ENCODE measurements at regions not wholly inside any gene's neighbourhood (a gene's known extent, or its start where the extent isn't known, plus 50 kb on each side); places are given as distances from the start of the nearest gene placed in this dataset.

GRCh38 chr5:31098811-31099210 is 94.7 kb upstream of the CDH6 start:
- DNase-seq (ENCODE audit: low read depth): no peak

GRCh38 chr5:31097851-31098250 is 95.6 kb upstream of the CDH6 start:
- DNase-seq (ENCODE audit: low read depth): no peak

GRCh38 chr5:31096238-31096865 is 97.1 kb upstream of the CDH6 start:
- no peak for DNase-seq (ENCODE audit: low read depth)

- DNase-seq (ENCODE audit: low read depth): no peak
These were observed 97.7 kb upstream of the CDH6 start for GRCh38 chr5:31095796-31096195.

- no peak for DNase-seq (ENCODE audit: low read depth)
These were observed 102.0 kb upstream of the CDH6 start for GRCh38 chr5:31091501-31091900.

GRCh38 chr5:31090467-31090866 is 103.0 kb upstream of the CDH6 start:
- no peak for DNase-seq (ENCODE audit: low read depth)

GRCh38 chr5:31086839-31087415 is 106.6 kb upstream of the CDH6 start:
- no peak for DNase-seq (ENCODE audit: low read depth)

- no peak for DNase-seq (ENCODE audit: low read depth)
These were observed 108.6 kb upstream of the CDH6 start for GRCh38 chr5:31084871-31085270.

- DNase-seq (ENCODE audit: low read depth): no peak
These were observed 110.1 kb upstream of the CDH6 start for GRCh38 chr5:31083364-31083763.

GRCh38 chr5:31079668-31080067 is 113.8 kb upstream of the CDH6 start:
- no peak for DNase-seq (ENCODE audit: low read depth)

- no peak for DNase-seq (ENCODE audit: low read depth)
These were observed 114.5 kb upstream of the CDH6 start for GRCh38 chr5:31078956-31079355.

GRCh38 chr5:31075981-31076380 is 117.5 kb upstream of the CDH6 start:
- DNase-seq (ENCODE audit: low read depth): no peak

GRCh38 chr5:31068287-31068686 is 125.2 kb upstream of the CDH6 start:
- DNase-seq (ENCODE audit: low read depth): no peak

- DNase-seq (ENCODE audit: low read depth): no peak
These were observed 126.7 kb upstream of the CDH6 start for GRCh38 chr5:31066655-31067328.

GRCh38 chr5:31064215-31064614 is 129.3 kb upstream of the CDH6 start:
- no peak for DNase-seq (ENCODE audit: low read depth)

- DNase-seq (ENCODE audit: low read depth): no peak
These were observed 130.4 kb upstream of the CDH6 start for GRCh38 chr5:31062902-31063580.

- DNase-seq (ENCODE audit: low read depth): no peak
These were observed 133.6 kb upstream of the CDH6 start for GRCh38 chr5:31059889-31060288.

GRCh38 chr5:31054453-31054852 is 139.0 kb upstream of the CDH6 start:
- no peak for DNase-seq (ENCODE audit: low read depth)

- no peak for DNase-seq (ENCODE audit: low read depth)
These were observed 140.4 kb upstream of the CDH6 start for GRCh38 chr5:31052937-31053658.

- no peak for DNase-seq (ENCODE audit: low read depth)
These were observed 142.2 kb upstream of the CDH6 start for GRCh38 chr5:31051316-31051715.

- DNase-seq (ENCODE audit: low read depth): no peak
These were observed 143.4 kb upstream of the CDH6 start for GRCh38 chr5:31049936-31050704.

All from forelimb muscle (tissue), 1 donor.